ENCODE measurements at regions not wholly inside any gene's neighbourhood (a gene's known extent, or its start where the extent isn't known, plus 50 kb on each side); places are given as distances from the start of the nearest gene placed in this dataset.
A peak's percentile ranks its signal among the peaks of the same experiment; 100 is the strongest.

- no peak overlapping the region for H3K9ac ChIP-seq
- no peak overlapping the region for H3K27ac ChIP-seq
- no peaks in the 10 kb centered on the region for H3K9me3 ChIP-seq (ENCODE audit: control insufficient read depth, low read length)
- H3K36me3 ChIP-seq (ENCODE audit: control insufficient read depth, insufficient read depth, low read length): no peaks in the 10 kb centered on the region
- TF ChIP-seq CTCF (IDR thresholded peaks at IDR 0.05): no peak
- no peaks in the 10 kb centered on the region for H3K4me1 ChIP-seq
- H3K4me2 ChIP-seq (ENCODE audit: low read length): no peak overlapping the region
- no peak overlapping the region for H2AFZ ChIP-seq
- H3K79me2 ChIP-seq: no peaks in the 10 kb centered on the region
- no peak overlapping the region for H3K4me3 ChIP-seq (ENCODE audit: low read depth, low read length)
- H3K27me3 ChIP-seq (ENCODE audit: control insufficient read depth, insufficient read depth, low read length): no peaks in the 10 kb centered on the region
Measured at GRCh38 chr18:8977166-8977565, 125.3 kb upstream of the NDUFV2 start.

- Histone ChIP-seq H3K4me1 (no peaks in the 10 kb centered on the region), H3K27me3 (ENCODE audit: control insufficient read depth, insufficient read depth, low read length) (no peaks in the 10 kb centered on the region), H3K36me3 (ENCODE audit: control insufficient read depth, insufficient read depth, low read length) (no peaks in the 10 kb centered on the region), H2AFZ (no peak overlapping the region), H3K27ac (no peak overlapping the region), H3K4me2 (ENCODE audit: low read length) (no peak overlapping the region), H3K79me2 (no peaks in the 10 kb centered on the region), H3K9me3 (ENCODE audit: control insufficient read depth, low read length) (no peaks in the 10 kb centered on the region), H3K9ac (no peak overlapping the region), H3K4me3 (ENCODE audit: low read depth, low read length) (no peak overlapping the region)
- TF ChIP-seq CTCF (IDR thresholded peaks at IDR 0.05): no peak
Measured at GRCh38 chr18:8977701-8978100, 124.8 kb upstream of the NDUFV2 start.

- H3K4me2 ChIP-seq (ENCODE audit: low read length): no peak overlapping the region
- TF ChIP-seq CTCF (IDR thresholded peaks at IDR 0.05): no peak
- no peaks in the 10 kb centered on the region for H3K36me3 ChIP-seq (ENCODE audit: control insufficient read depth, insufficient read depth, low read length)
- H3K9me3 ChIP-seq (ENCODE audit: control insufficient read depth, low read length): no peaks in the 10 kb centered on the region
- H3K79me2 ChIP-seq: no peaks in the 10 kb centered on the region
- no peaks in the 10 kb centered on the region for H3K4me1 ChIP-seq
- no peak overlapping the region for H3K4me3 ChIP-seq (ENCODE audit: low read depth, low read length)
- no peaks in the 10 kb centered on the region for H3K27me3 ChIP-seq (ENCODE audit: control insufficient read depth, insufficient read depth, low read length)
- H2AFZ ChIP-seq: peak overlapping the region; percentile 24
- H3K27ac ChIP-seq: no peak overlapping the region
- no peak overlapping the region for H3K9ac ChIP-seq
Measured at GRCh38 chr18:8978394-8978793, 124.1 kb upstream of the NDUFV2 start.

- Histone ChIP-seq H3K4me1 (no peaks in the 10 kb centered on the region), H3K4me2 (ENCODE audit: low read length) (no peak overlapping the region), H3K79me2 (no peaks in the 10 kb centered on the region), H3K27ac (no peak overlapping the region), H3K27me3 (ENCODE audit: control insufficient read depth, insufficient read depth, low read length) (no peaks in the 10 kb centered on the region), H3K9me3 (ENCODE audit: control insufficient read depth, low read length) (no peaks in the 10 kb centered on the region), H3K36me3 (ENCODE audit: control insufficient read depth, insufficient read depth, low read length) (no peaks in the 10 kb centered on the region), H3K9ac (no peak overlapping the region), H2AFZ (no peak overlapping the region), H3K4me3 (ENCODE audit: low read depth, low read length) (no peak overlapping the region)
- TF ChIP-seq CTCF (IDR thresholded peaks at IDR 0.05): no peak
Measured at GRCh38 chr18:8979258-8979988, 123.1 kb upstream of the NDUFV2 start.

- Histone ChIP-seq H3K4me2 (ENCODE audit: low read length) (no peak overlapping the region), H3K36me3 (ENCODE audit: control insufficient read depth, insufficient read depth, low read length) (no peaks in the 10 kb centered on the region), H3K9ac (no peak overlapping the region), H3K27me3 (ENCODE audit: control insufficient read depth, insufficient read depth, low read length) (no peaks in the 10 kb centered on the region), H2AFZ (no peak overlapping the region), H3K79me2 (no peaks in the 10 kb centered on the region), H3K4me3 (ENCODE audit: low read depth, low read length) (no peak overlapping the region), H3K27ac (no peak overlapping the region), H3K4me1 (no peaks in the 10 kb centered on the region), H3K9me3 (ENCODE audit: control insufficient read depth, low read length) (no peaks in the 10 kb centered on the region)
- no peak for TF ChIP-seq CTCF (IDR thresholded peaks at IDR 0.05)
Measured at GRCh38 chr18:8980496-8980895, 122.0 kb upstream of the NDUFV2 start.

Data from parathyroid adenoma (tissue), 2 donors.